Esophagus squamous epithelium (tissue), 4 donors: ENCODE measurements at regions not wholly inside any gene's neighbourhood (a gene's known extent, or its start where the extent isn't known, plus 50 kb on each side); places are given as distances from the start of the nearest gene placed in this dataset.
"Not testable (repeated sequence)": the region's sequence is repeated elsewhere in the genome, so short reads cannot be mapped to it uniquely, and the experiment has no call there.

Experiments
- CTCF ChIP-seq, 6 experiments: fragments of 450-650 bp in 4 of 6; fragments of 200-600 bp in 2 of 6; sonication (generic) in 2 of 6; IDR thresholded peaks; one replicate each; pipeline ENCODE4 v1.5.1; 2016 to 2019; ENCODE audit warnings: antibody characterized with exemption in 6 of 6, mild to moderate bottlenecking in 4 of 6, moderate library complexity in 4 of 6
- POLR2A ChIP-seq, 4 donors: fragments of 450-650 bp; IDR thresholded peaks; one replicate each; pipeline ENCODE4 v1.6.1; 2017; ENCODE audit warnings: antibody characterized with exemption in 4 of 4, mild to moderate bottlenecking in 4 of 4, moderate library complexity in 3 of 4

DNA sequence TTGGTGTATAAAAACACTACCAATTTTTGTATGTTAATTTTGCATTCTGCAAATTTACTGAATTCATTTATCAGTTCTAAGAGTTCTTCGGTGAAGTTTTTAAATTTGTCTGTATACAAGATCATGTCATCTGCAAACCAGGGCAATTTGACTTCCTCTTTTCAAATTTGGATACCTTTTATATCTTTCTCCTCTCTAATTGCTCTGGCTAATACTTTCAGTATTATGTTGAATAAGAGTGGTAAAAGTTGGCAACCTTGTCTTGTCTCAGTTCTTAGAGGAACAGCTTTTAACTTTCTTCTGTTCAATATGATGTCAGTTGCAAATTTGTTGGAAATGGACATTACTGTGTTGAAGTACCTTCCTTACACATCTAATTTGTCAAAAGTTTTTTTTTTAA, 149.1 kb upstream of the ATP10B start:
- TF ChIP-seq CTCF, POLR2A (IDR thresholded peaks at IDR 0.05): not testable (repeated sequence)
